H1 (cell line): ENCODE measurements at regions not wholly inside any gene's neighbourhood (a gene's known extent, or its start where the extent isn't known, plus 50 kb on each side); places are given as distances from the start of the nearest gene placed in this dataset.

Experiments used
- CTCF ChIA-PET: fragments of 300-600 bp; sonication (Branson Sonifier 250); formaldehyde crosslinking; loops from one replicate; lab custom pipeline; 2021; ENCODE audit not compliant: partially characterized antibody; lab: Charles Lee
- POLR2A ChIA-PET: fragments of 300-600 bp; sonication (Branson Sonifier 250); formaldehyde crosslinking; loops from one replicate; lab custom pipeline; 2021; ENCODE audit warnings: inconsistent platforms; ENCODE audit not compliant: partially characterized antibody; lab: Charles Lee
- DNase-seq, 2 experiments: peaks; one replicate each; pipeline versions ENCODE4 v3.0.0 to v3.0.0-alpha.2; 2010 to 2022; ENCODE audit warnings: low spot score in 2 of 2, low read depth in 1 of 2, mixed read lengths in 1 of 2
- FAIRE-seq: peaks from 2 replicates; lab custom pipeline; 2011; peaks lifted over from hg19 to GRCh38; lab: Jason Lieb, UNC
- H2AFZ ChIP-seq: 2 replicates; pipeline ENCODE4 v1.8.1; 2012; ENCODE audit warnings: low read length, inconsistent platforms
- H2AK5ac ChIP-seq: 2 replicates; pipeline ENCODE4 v1.6.1; 2013; ENCODE audit warnings: low read depth, low read length
- H2BK120ac ChIP-seq: replicated peaks from 2 replicates; pipeline ENCODE3; 2013; ENCODE audit warnings: low read depth, low read length, inconsistent platforms
- H2BK12ac ChIP-seq: 2 replicates; pipeline ENCODE4 v1.6.1; 2013; ENCODE audit warnings: low read depth, low read length
- H2BK15ac ChIP-seq: 2 replicates; pipeline ENCODE4 v1.6.1; 2013; ENCODE audit warnings: low read length
- H2BK20ac ChIP-seq: 2 replicates; pipeline ENCODE4 v1.6.1; 2013; ENCODE audit warnings: low read length
- H2BK5ac ChIP-seq: 2 replicates; pipeline ENCODE4 v1.6.1; 2013; ENCODE audit warnings: low read depth, low read length
- H3K14ac ChIP-seq: 2 replicates; pipeline ENCODE4 v1.6.1; 2013; ENCODE audit warnings: inconsistent platforms; ENCODE audit not compliant: insufficient read length
- H3K18ac ChIP-seq: 2 replicates; pipeline ENCODE4 v1.6.1; 2013; ENCODE audit warnings: low read length; ENCODE audit errors: extremely low read depth
- H3K23ac ChIP-seq: 2 replicates; pipeline ENCODE4 v1.6.1; 2013; ENCODE audit warnings: inconsistent platforms; ENCODE audit not compliant: insufficient read length
- H3K23me2 ChIP-seq: 2 replicates; pipeline ENCODE4 v1.6.1; 2013; ENCODE audit warnings: low read depth, low read length
- H3K27ac ChIP-seq: 2 replicates; pipeline ENCODE4 v1.6.1; 2011; ENCODE audit warnings: low read depth, low read length, inconsistent platforms
- H3K27me3 ChIP-seq, 4 experiments: replicated peaks in 1 of 4; 1 replicate in 1 of 4; 2 replicates in 3 of 4; pipeline versions ENCODE4 v1.6.1 to v1.8.1; 2011 to 2013; ENCODE audit warnings: low read length in 3 of 4, mild to moderate bottlenecking in 3 of 4, inconsistent platforms in 2 of 4, mixed read lengths in 2 of 4, moderate library complexity in 1 of 4; ENCODE audit not compliant: control insufficient read depth in 3 of 4, insufficient read depth in 3 of 4; ENCODE audit errors: extremely low read depth in 1 of 4
- H3K36me3 ChIP-seq, 4 experiments: 2 replicates each; pipeline versions ENCODE4 v1.6.1 to v1.8.1; 2011 to 2013; ENCODE audit warnings: mild to moderate bottlenecking in 4 of 4, low read length in 3 of 4, moderate library complexity in 2 of 4, control low read depth in 1 of 4, inconsistent platforms in 1 of 4; ENCODE audit not compliant: insufficient read depth in 4 of 4, control insufficient read depth in 2 of 4
- H3K4ac ChIP-seq: replicated peaks from 2 replicates; pipeline ENCODE3; 2013; ENCODE audit warnings: low read length, low read depth, mixed read lengths, inconsistent platforms; ENCODE audit not compliant: insufficient read length
- H3K4me1 ChIP-seq, 4 experiments: replicated peaks in 1 of 4; 1 replicate in 1 of 4; 2 replicates in 3 of 4; pipeline versions ENCODE4 v1.6.1 to v1.8.1; 2011 to 2013; ENCODE audit warnings: low read length in 3 of 4, inconsistent platforms in 2 of 4, mixed read lengths in 1 of 4; ENCODE audit not compliant: insufficient read depth in 4 of 4, control insufficient read depth in 3 of 4
- H3K4me2 ChIP-seq, 2 experiments: 2 replicates each; pipeline versions ENCODE4 v1.6.1 to v1.8.1; 2011 to 2013; ENCODE audit warnings: low read depth in 2 of 2, low read length in 2 of 2, control low read depth in 1 of 2, inconsistent platforms in 1 of 2, mild to moderate bottlenecking in 1 of 2; ENCODE audit not compliant: insufficient read depth in 1 of 2
- H3K4me3 ChIP-seq, 4 experiments: fragments of 200-600, 300-600 bp in 1 of 4; sonication (generic), shearing (Covaris generic), sonication (Bioruptor Twin) in 1 of 4; 2 replicates each; pipeline versions ENCODE4 v1.5.1 to v1.8.1; 2011 to 2016; ENCODE audit warnings: low read length in 4 of 4, low read depth in 3 of 4, control low read depth in 2 of 4, inconsistent platforms in 2 of 4, mild to moderate bottlenecking in 2 of 4, mixed read lengths in 1 of 4, moderate library complexity in 1 of 4; ENCODE audit not compliant: insufficient read depth in 2 of 4; ENCODE audit errors: extremely low read depth in 1 of 4
- H3K56ac ChIP-seq: replicated peaks from 2 replicates; pipeline ENCODE3; 2013; ENCODE audit warnings: low read depth, mild to moderate bottlenecking, mixed read lengths, low read length, inconsistent platforms; ENCODE audit not compliant: insufficient read length
- H3K79me1 ChIP-seq: 2 replicates; pipeline ENCODE4 v1.6.1; 2013; ENCODE audit warnings: low read depth, low read length, control low read depth
- H3K79me2 ChIP-seq, 2 experiments: 2 replicates each; pipeline versions ENCODE4 v1.6.1 to v1.8.1; 2012 to 2013; ENCODE audit warnings: low read length in 2 of 2, mild to moderate bottlenecking in 2 of 2, inconsistent platforms in 1 of 2; ENCODE audit not compliant: insufficient read depth in 2 of 2, control insufficient read depth in 1 of 2
- H3K9ac ChIP-seq, 4 experiments: replicated peaks in 1 of 4; 1 replicate in 1 of 4; 2 replicates in 3 of 4; pipeline versions ENCODE4 v1.6.1 to v1.8.1; 2011 to 2013; ENCODE audit warnings: low read depth in 3 of 4, low read length in 3 of 4, control low read depth in 2 of 4, mild to moderate bottlenecking in 2 of 4, moderate library complexity in 2 of 4, inconsistent platforms in 1 of 4; ENCODE audit errors: extremely low read depth in 1 of 4
- H3K9me3 ChIP-seq, 2 experiments: 2 replicates each; pipeline versions ENCODE4 v1.6.1 to v1.8.1; 2012 to 2013; ENCODE audit warnings: mild to moderate bottlenecking in 2 of 2, moderate library complexity in 2 of 2, control low read depth in 1 of 2, inconsistent platforms in 1 of 2, low read depth in 1 of 2, low read length in 1 of 2, mixed read lengths in 1 of 2; ENCODE audit not compliant: insufficient read depth in 2 of 2
- H4K20me1 ChIP-seq, 2 experiments: replicated peaks in 1 of 2; 2 replicates each; pipeline versions ENCODE3 to v1.8.1; 2011 to 2013; ENCODE audit warnings: inconsistent platforms in 2 of 2, low read length in 2 of 2, mild to moderate bottlenecking in 1 of 2; ENCODE audit not compliant: insufficient read depth in 2 of 2, control insufficient read depth in 1 of 2
- H4K5ac ChIP-seq: 2 replicates; pipeline ENCODE4 v1.6.1; 2013; ENCODE audit warnings: low read length, low read depth, mixed read lengths, inconsistent platforms; ENCODE audit not compliant: insufficient read length
- H4K8ac ChIP-seq: 2 replicates; pipeline ENCODE4 v1.8.0; 2013; ENCODE audit warnings: mild to moderate bottlenecking, moderate library complexity, low read length, inconsistent platforms; ENCODE audit not compliant: insufficient read depth; ENCODE audit errors: extremely low read depth
- H4K91ac ChIP-seq: replicated peaks from 2 replicates; pipeline ENCODE3; 2013; ENCODE audit warnings: low read length, mixed read lengths, inconsistent platforms; ENCODE audit not compliant: insufficient read length
- ATF2 ChIP-seq: IDR thresholded peaks from 2 replicates; pipeline ENCODE4 v1.6.1; 2012; ENCODE audit warnings: low read length, inconsistent platforms
- JUND ChIP-seq: IDR thresholded peaks from 2 replicates; pipeline ENCODE4 v1.6.1; 2011; ENCODE audit warnings: mild to moderate bottlenecking, improper control_type of control experiment, low read length
- KDM4A ChIP-seq: IDR thresholded peaks from one replicate; pipeline ENCODE4 v1.7.1; 2012; ENCODE audit warnings: low read depth, mild to moderate bottlenecking, moderate library complexity, low read length, inconsistent platforms; ENCODE audit not compliant: severe bottlenecking
- MAX ChIP-seq: IDR thresholded peaks from 2 replicates; pipeline ENCODE4 v1.6.1; 2012; ENCODE audit warnings: inconsistent platforms
- RAD21 ChIP-seq, 2 experiments: IDR thresholded peaks in 1 of 2; conservative IDR thresholded peaks in 1 of 2; 2 replicates each; pipeline ENCODE4 v1.6.1; 2011; ENCODE audit warnings: low read depth in 2 of 2, low read length in 2 of 2, improper control_type of control experiment in 1 of 2, inconsistent platforms in 1 of 2, mild to moderate bottlenecking in 1 of 2, moderate library complexity in 1 of 2
- RFX5 ChIP-seq: IDR thresholded peaks from 2 replicates; pipeline ENCODE4 v1.6.1; 2011; ENCODE audit warnings: low read depth, low read length, improper control_type of control experiment, borderline replicate concordance
- SP1 ChIP-seq: IDR thresholded peaks from 2 replicates; pipeline ENCODE4 v1.6.1; 2011; ENCODE audit warnings: low read depth, low read length
- SUZ12 ChIP-seq: fragments of 200-600 bp; sonication (generic); IDR thresholded peaks from 2 replicates; pipeline ENCODE4 v1.6.1; 2012; ENCODE audit warnings: mild to moderate bottlenecking, inconsistent platforms, low read length, moderate library complexity, mixed read lengths
- USF2 ChIP-seq: IDR thresholded peaks from 2 replicates; pipeline ENCODE4 v1.6.1; 2011; ENCODE audit warnings: low read length, improper control_type of control experiment
- WGBS, 2 experiments: shearing (Covaris generic) in 1 of 2; methylation state at CpG; one replicate each; pipeline versions ENCODE4 v1.1.6 to v1.1.7; 2013 to 2015; ENCODE audit warnings: low lambda C conversion rate in 2 of 2, mixed read lengths in 2 of 2, inconsistent platforms in 1 of 2, low coverage in 1 of 2, missing lambda C conversion rate in 1 of 2; ENCODE audit not compliant: insufficient replicate concordance in 2 of 2, insufficient coverage in 1 of 2, insufficient read length in 1 of 2; ENCODE audit errors: extremely low coverage in 1 of 2, missing lambda C conversion rate in 1 of 2; 5-methylcytosine and 5-hydroxymethylcytosine counted together

GRCh38 chr13:73284081-73284874 is 225.5 kb downstream of the KLF5 start:
- no peak overlapping the region for H2BK120ac ChIP-seq
- H2AK5ac ChIP-seq: no peak overlapping the region
- H4K8ac ChIP-seq: no peak overlapping the region
- no peak overlapping the region for H3K4me2 ChIP-seq
- H3K79me2 ChIP-seq: no peaks in the 10 kb centered on the region
- no peak overlapping the region for H3K9ac ChIP-seq
- no peak overlapping the region for H3K4me3 ChIP-seq
- H2BK12ac ChIP-seq: no peak overlapping the region
- CTCF ChIA-PET: interaction anchor here (3.1 kb wide), 1 partner anchor 20 kb away, joined by 11 read pairs; no protein-coding TSS in a partner anchor
- H4K91ac ChIP-seq: no peak overlapping the region
- WGBS, 2 experiments: 92% methylated on average over 6 of the region's 6 CpGs; no CpG with 5 or more reads in 1 of the 2 experiments
- no peaks in the 10 kb centered on the region for H3K4me1 ChIP-seq
- H2AFZ ChIP-seq: no peak overlapping the region
- no peak overlapping the region for H2BK5ac ChIP-seq
- no peak overlapping the region for H3K23ac ChIP-seq
- H3K9me3 ChIP-seq: no peaks in the 10 kb centered on the region
- no peaks in the 10 kb centered on the region for H3K23me2 ChIP-seq
- H3K4ac ChIP-seq: no peak overlapping the region
- H2BK20ac ChIP-seq: no peak overlapping the region
- H3K14ac ChIP-seq: no peak overlapping the region
- H4K5ac ChIP-seq: no peak overlapping the region
- H2BK15ac ChIP-seq: no peak overlapping the region
- H4K20me1 ChIP-seq: no peaks in the 10 kb centered on the region
- POLR2A ChIA-PET: no interaction called here
- no peak overlapping the region for H3K27ac ChIP-seq
- no peak for FAIRE-seq
- DNase-seq: no peak
- H3K79me1 ChIP-seq: no peaks in the 10 kb centered on the region
- no peak overlapping the region for H3K56ac ChIP-seq
- no peaks in the 10 kb centered on the region for H3K36me3 ChIP-seq
- no peak overlapping the region for H3K18ac ChIP-seq
- H3K27me3 ChIP-seq: no peaks in the 10 kb centered on the region
- TF ChIP-seq MAX (no peak), USF2 (no peak), RAD21 (IDR thresholded peaks at IDR 0.05 in 1 of 2, conservative IDR thresholded peaks at IDR 0.05 in 1 of 2; ENCODE audit: low read depth in 2 of 2, low read length in 2 of 2) (no peak), ATF2 (no peak), SP1 (no peak), JUND (no peak), SUZ12 (no peak), KDM4A (no peak), RFX5 (no peak)
